HFFc6 (cell line): ENCODE measurements at regions not wholly inside any gene's neighbourhood (a gene's known extent, or its start where the extent isn't known, plus 50 kb on each side); places are given as distances from the start of the nearest gene placed in this dataset.
"Not testable (repeated sequence)": the region's sequence is repeated elsewhere in the genome, so short reads cannot be mapped to it uniquely, and the experiment has no call there.

ENCODE experiments used
- DNase-seq: peaks from one replicate; pipeline ENCODE4 v3.0.0-alpha.2; 2018
- H3K27ac Mint-ChIP-seq: 2 replicates; pipeline ENCODE4 v1.8.0; 2020; ENCODE audit warnings: mild to moderate bottlenecking, mixed read lengths
- H3K27me3 Mint-ChIP-seq: 2 replicates; pipeline ENCODE4 v1.8.0; 2021; ENCODE audit warnings: mild to moderate bottlenecking, moderate library complexity, mixed read lengths; ENCODE audit not compliant: insufficient read depth
- H3K36me3 Mint-ChIP-seq: 2 replicates; pipeline ENCODE4 v1.8.0; 2021; ENCODE audit warnings: low read depth, mixed read lengths
- H3K4me1 Mint-ChIP-seq: 2 replicates; pipeline ENCODE4 v1.8.0; 2020; ENCODE audit warnings: low read depth, mixed read lengths
- H3K4me3 Mint-ChIP-seq: 2 replicates; pipeline ENCODE4 v1.8.0; 2020; ENCODE audit warnings: mild to moderate bottlenecking, moderate library complexity, mixed read lengths
- H3K9me3 Mint-ChIP-seq: 2 replicates; pipeline ENCODE4 v1.8.0; 2020; ENCODE audit warnings: mild to moderate bottlenecking, mixed read lengths
- TF ChIP-seq, protein P1 (sequence below): fragments of 200-600 bp; sonication (generic); IDR thresholded peaks from 2 replicates; pipeline ENCODE4 v1.5.0; 2021; ENCODE audit warnings: antibody characterized with exemption, mild to moderate bottlenecking

DNA sequence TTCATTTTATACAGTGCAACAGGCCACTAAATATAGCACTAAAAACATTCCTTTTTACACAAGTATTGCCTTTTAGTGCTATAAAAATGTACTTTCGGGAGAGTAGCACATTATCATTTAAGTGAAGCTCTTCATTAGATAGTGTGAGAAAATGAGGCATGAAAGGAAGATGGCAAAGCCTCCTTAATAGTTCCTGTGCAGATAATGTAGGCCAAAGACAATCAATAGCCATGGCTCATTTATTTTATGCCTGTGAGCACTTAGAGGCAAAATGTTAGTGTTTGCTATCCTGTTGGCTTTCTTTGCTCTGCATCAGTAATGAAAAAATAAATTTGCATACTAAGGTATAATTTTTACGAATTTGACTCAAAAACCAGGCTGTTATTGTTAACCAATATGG lies 929.5 kb upstream of the C9orf72 start:
- H3K27me3 Mint-ChIP-seq: peaks cover 4% of the 10 kb centered on the region; the same call in 1 of the 2 replicates
- no peaks in the 10 kb centered on the region for H3K36me3 Mint-ChIP-seq
- DNase-seq: no peak
- H3K4me1 Mint-ChIP-seq: no peaks in the 10 kb centered on the region
- H3K4me3 Mint-ChIP-seq: no peak overlapping the region
- TF ChIP-seq, protein P1, sequence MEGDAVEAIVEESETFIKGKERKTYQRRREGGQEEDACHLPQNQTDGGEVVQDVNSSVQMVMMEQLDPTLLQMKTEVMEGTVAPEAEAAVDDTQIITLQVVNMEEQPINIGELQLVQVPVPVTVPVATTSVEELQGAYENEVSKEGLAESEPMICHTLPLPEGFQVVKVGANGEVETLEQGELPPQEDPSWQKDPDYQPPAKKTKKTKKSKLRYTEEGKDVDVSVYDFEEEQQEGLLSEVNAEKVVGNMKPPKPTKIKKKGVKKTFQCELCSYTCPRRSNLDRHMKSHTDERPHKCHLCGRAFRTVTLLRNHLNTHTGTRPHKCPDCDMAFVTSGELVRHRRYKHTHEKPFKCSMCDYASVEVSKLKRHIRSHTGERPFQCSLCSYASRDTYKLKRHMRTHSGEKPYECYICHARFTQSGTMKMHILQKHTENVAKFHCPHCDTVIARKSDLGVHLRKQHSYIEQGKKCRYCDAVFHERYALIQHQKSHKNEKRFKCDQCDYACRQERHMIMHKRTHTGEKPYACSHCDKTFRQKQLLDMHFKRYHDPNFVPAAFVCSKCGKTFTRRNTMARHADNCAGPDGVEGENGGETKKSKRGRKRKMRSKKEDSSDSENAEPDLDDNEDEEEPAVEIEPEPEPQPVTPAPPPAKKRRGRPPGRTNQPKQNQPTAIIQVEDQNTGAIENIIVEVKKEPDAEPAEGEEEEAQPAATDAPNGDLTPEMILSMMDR: no peak
- H3K27ac Mint-ChIP-seq: no peak overlapping the region
- peaks cover 16% of the 10 kb centered on the region for H3K9me3 Mint-ChIP-seq

DNA sequence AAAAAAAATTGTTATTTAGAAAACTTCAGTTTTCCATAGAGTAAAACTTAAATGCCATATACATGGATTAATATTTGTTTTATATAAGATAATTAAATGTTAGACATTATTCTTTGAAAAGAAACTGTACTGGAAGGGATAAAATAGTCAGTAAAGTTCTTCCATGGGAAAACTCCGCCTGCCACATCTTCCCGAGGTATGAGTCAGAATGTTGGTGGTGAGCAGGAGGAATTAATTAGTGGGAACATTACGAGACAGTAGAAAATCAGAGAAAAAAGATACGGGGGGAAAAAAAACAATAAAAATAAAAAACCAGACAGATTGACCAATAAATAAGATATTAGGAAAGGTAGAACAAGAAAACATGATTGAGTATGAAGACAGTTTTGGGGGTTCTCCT lies 930.3 kb upstream of the C9orf72 start:
- H3K27ac Mint-ChIP-seq: no peak overlapping the region
- no peaks in the 10 kb centered on the region for H3K4me1 Mint-ChIP-seq
- no peak overlapping the region for H3K4me3 Mint-ChIP-seq
- TF ChIP-seq, protein P1: no peak
- H3K36me3 Mint-ChIP-seq: no peaks in the 10 kb centered on the region
- H3K27me3 Mint-ChIP-seq: peaks cover 4% of the 10 kb centered on the region; the same call in 1 of the 2 replicates
- H3K9me3 Mint-ChIP-seq: peaks cover 17% of the 10 kb centered on the region
- no peak for DNase-seq

- H3K27ac Mint-ChIP-seq: no peak overlapping the region
- H3K36me3 Mint-ChIP-seq: no peaks in the 10 kb centered on the region
- no peak overlapping the region for H3K4me3 Mint-ChIP-seq
- no peaks in the 10 kb centered on the region for H3K27me3 Mint-ChIP-seq
- no peaks in the 10 kb centered on the region for H3K4me1 Mint-ChIP-seq
- H3K9me3 Mint-ChIP-seq: peaks cover 41% of the 10 kb centered on the region
- no peak for DNase-seq
- TF ChIP-seq, protein P1: no peak
Measured at GRCh38 chr9:28518439-28518838, 945.2 kb upstream of the C9orf72 start.

DNA sequence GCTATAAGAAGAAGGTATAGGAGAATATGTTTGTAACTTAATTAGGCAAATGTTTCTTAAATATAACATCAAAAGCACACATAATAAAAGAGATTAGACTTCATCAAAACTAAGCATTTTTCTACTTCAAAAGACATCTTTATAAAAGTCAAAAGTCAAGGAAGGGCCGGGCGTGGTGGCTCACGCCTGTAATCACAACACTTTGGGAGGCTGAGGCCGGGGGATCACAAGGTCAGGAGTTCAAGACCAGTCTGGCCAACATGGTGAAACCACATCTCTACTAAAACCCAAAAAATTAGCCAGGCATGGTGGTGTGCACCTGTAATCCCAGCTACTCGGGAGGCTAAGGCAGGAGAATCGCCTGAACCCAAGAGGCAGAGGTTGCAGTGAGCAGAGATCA lies 951.0 kb upstream of the C9orf72 start:
- H3K4me3 Mint-ChIP-seq, H3K4me1 Mint-ChIP-seq, H3K36me3 Mint-ChIP-seq, H3K27ac Mint-ChIP-seq, H3K27me3 Mint-ChIP-seq, DNase-seq: not testable (repeated sequence)
- H3K9me3 Mint-ChIP-seq: peaks cover 36% of the 10 kb centered on the region

- TF ChIP-seq, protein P1: no peak
- Mint-ChIP-seq H3K36me3 (no peaks in the 10 kb centered on the region), H3K4me3 (no peak overlapping the region), H3K27me3 (no peaks in the 10 kb centered on the region; the same call in 1 of the 2 replicates), H3K4me1 (no peaks in the 10 kb centered on the region), H3K27ac (no peak overlapping the region), H3K9me3 (peaks cover 22% of the 10 kb centered on the region)
- DNase-seq: no peak
Measured at GRCh38 chr9:28528049-28528448, 954.8 kb upstream of the C9orf72 start.

DNA sequence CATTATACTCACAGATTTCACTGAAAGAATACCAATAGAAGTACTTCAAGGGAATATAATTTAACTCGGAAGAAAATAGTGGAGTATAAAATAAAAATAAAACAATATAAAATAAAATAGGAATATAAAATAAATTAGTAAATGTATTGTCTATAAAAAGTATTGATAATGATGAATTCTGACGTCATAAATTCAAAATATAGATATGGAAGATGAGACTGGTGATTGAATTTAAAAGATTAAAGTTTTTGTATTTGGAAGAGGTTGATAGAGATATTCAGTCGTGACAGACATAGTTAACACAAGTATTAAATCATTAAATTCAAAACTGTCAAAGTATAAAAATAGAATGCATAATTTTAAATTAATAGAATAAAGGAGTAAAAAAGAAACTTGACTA lies 964.9 kb upstream of the C9orf72 start:
- Mint-ChIP-seq H3K4me3 (no peak overlapping the region), H3K9me3 (peaks cover 49% of the 10 kb centered on the region), H3K36me3 (no peaks in the 10 kb centered on the region), H3K4me1 (no peaks in the 10 kb centered on the region), H3K27ac (no peak overlapping the region), H3K27me3 (no peaks in the 10 kb centered on the region)
- TF ChIP-seq, protein P1: no peak
- no peak for DNase-seq
